K562 (cell line): ENCODE measurements at regions not wholly inside any gene's neighbourhood (a gene's known extent, or its start where the extent isn't known, plus 50 kb on each side); places are given as distances from the start of the nearest gene placed in this dataset.
"Not testable (repeated sequence)": the region's sequence is repeated elsewhere in the genome, so short reads cannot be mapped to it uniquely, and the experiment has no call there.

Source experiments
- ATAC-seq: fragments of 200-7000 bp; cut with Tn5 transposase; 3 replicates; pipeline ENCODE4 v1.9.1; 2020; ENCODE audit warnings: moderate library complexity
- BruUV-seq: library from RNA; stranded (reverse); fragments of 400-500 nt; replicated peaks from 2 replicates; lab custom pipeline; 2021; lab: Mats Ljungman, UMichigan
- CTCF ChIA-PET: fragments of 300-600 bp; formaldehyde crosslinking; extraction: SDS; loops from one replicate; lab custom pipeline; 2021; ENCODE audit warnings: low intra/inter-chr PET ratio; lab: Yijun Ruan, JAX
- POLR2A ChIA-PET: fragments of 300-600, 350-650 bp; sonication (Branson Sonifier 250); formaldehyde crosslinking; extraction: SDS; loops from one replicate; lab custom pipeline; 2021; ENCODE audit warnings: antibody characterized with exemption, inconsistent platforms; lab: Yijun Ruan, JAX
- DNase-seq, 4 experiments: peaks; one replicate each; pipeline versions ENCODE4 v3.0.0 to v3.0.0-alpha.2; 2011 to 2018; ENCODE audit warnings: low spot score in 3 of 4, mixed read lengths in 3 of 4; ENCODE audit errors: extremely low read depth in 1 of 4
- FAIRE-seq: peaks from 2 replicates; lab custom pipeline; 2011; peaks lifted over from hg19 to GRCh38; lab: Jason Lieb, UNC
- H2AFZ ChIP-seq: 2 replicates; pipeline ENCODE4 v1.6.0; 2011; ENCODE audit warnings: low read depth, low read length, control low read depth, inconsistent platforms
- H3K27ac ChIP-seq: fragments of 200-600 bp; 3 replicates; pipeline ENCODE4 v1.8.0; 2011; ENCODE audit warnings: low read depth, mild to moderate bottlenecking, control low read depth, inconsistent platforms, low read length, moderate library complexity, mixed read lengths; ENCODE audit errors: extremely low read depth
- H3K27me3 ChIP-seq, 2 experiments: fragments of 300-600 bp in 1 of 2; 2 replicates in 1 of 2; 3 replicates in 1 of 2; pipeline versions ENCODE4 v1.6.0 to v1.8.0; 2011; ENCODE audit warnings: inconsistent platforms in 2 of 2, low read length in 2 of 2, mild to moderate bottlenecking in 1 of 2, mixed read lengths in 1 of 2, moderate library complexity in 1 of 2; ENCODE audit not compliant: control insufficient read depth in 2 of 2, insufficient read depth in 2 of 2
- H3K36me3 ChIP-seq: fragments of 300-600 bp; 3 replicates; pipeline ENCODE4 v1.8.0; 2011; ENCODE audit warnings: mild to moderate bottlenecking, low read length, inconsistent platforms; ENCODE audit not compliant: control insufficient read depth, insufficient read depth
- H3K4me1 ChIP-seq, 2 experiments: fragments of 200-600 bp in 1 of 2; replicated peaks in 1 of 2; 2 replicates in 1 of 2; 3 replicates in 1 of 2; pipeline versions ENCODE4 v1.5.1 to v1.8.0; 2011; ENCODE audit warnings: inconsistent platforms in 2 of 2, low read length in 2 of 2, mild to moderate bottlenecking in 1 of 2, mixed read lengths in 1 of 2, moderate library complexity in 1 of 2; ENCODE audit not compliant: control insufficient read depth in 2 of 2, insufficient read depth in 2 of 2
- H3K4me2 ChIP-seq: 2 replicates; pipeline ENCODE4 v1.6.1; 2011; ENCODE audit warnings: low read length, control low read depth, inconsistent platforms, mixed read lengths; ENCODE audit not compliant: insufficient read depth
- H3K4me3 ChIP-seq: fragments of 200-600 bp; sonication (generic), shearing (Covaris generic); 2 replicates; pipeline ENCODE4 v1.5.1; 2016; ENCODE audit warnings: control low read depth, inconsistent platforms
- H3K79me2 ChIP-seq: fragments of 200-600 bp; 3 replicates; pipeline ENCODE4 v1.8.0; 2011; ENCODE audit warnings: low read length, inconsistent platforms; ENCODE audit not compliant: control insufficient read depth, insufficient read depth
- H3K9ac ChIP-seq, 2 experiments: 2 replicates each; pipeline versions ENCODE4 v1.6.0 to v1.6.1; 2011; ENCODE audit warnings: low read depth in 2 of 2, low read length in 2 of 2, control low read depth in 1 of 2, inconsistent platforms in 1 of 2, mild to moderate bottlenecking in 1 of 2, mixed read lengths in 1 of 2; ENCODE audit not compliant: insufficient read depth in 1 of 2
- H3K9me1 ChIP-seq: one replicate; pipeline ENCODE4 v1.6.0; 2011; ENCODE audit warnings: inconsistent platforms, mild to moderate bottlenecking, low read length, moderate library complexity; ENCODE audit not compliant: control insufficient read depth, insufficient read depth
- H3K9me3 ChIP-seq: replicated peaks from 2 replicates; pipeline ENCODE4 v1.5.1; 2011; ENCODE audit warnings: low read depth, low read length, inconsistent platforms; ENCODE audit not compliant: control insufficient read depth, insufficient read depth
- H4K20me1 ChIP-seq: replicated peaks from 2 replicates; pipeline ENCODE4 v1.6.1; 2011; ENCODE audit warnings: low read length, inconsistent platforms, mixed read lengths; ENCODE audit not compliant: control insufficient read depth, insufficient read depth
- AFF1 ChIP-seq, 2 experiments: fragments of 450-650 bp; IDR thresholded peaks; 2 replicates each; pipeline ENCODE4 v1.6.1; 2018; ENCODE audit warnings: mild to moderate bottlenecking in 2 of 2, low read depth in 1 of 2; ENCODE audit not compliant: partially characterized antibody in 2 of 2
- BHLHE40 ChIP-seq: IDR thresholded peaks from 2 replicates; pipeline ENCODE4 v1.6.1; 2011; ENCODE audit warnings: low read length, improper control_type of control experiment
- ETV1 ChIP-seq: fragments of 450-650 bp; conservative IDR thresholded peaks from 2 replicates; pipeline ENCODE4 v1.6.1; 2016; ENCODE audit warnings: missing genetic modification characterization, control low read depth, low read depth, missing compliant biosample characterization
- GTF2A2 ChIP-seq: IDR thresholded peaks from 2 replicates; pipeline ENCODE4 v1.6.1; 2016; ENCODE audit warnings: mild to moderate bottlenecking, missing genetic modification characterization, missing compliant biosample characterization
- PHB2 ChIP-seq: fragments of 450-650 bp; IDR thresholded peaks from 2 replicates; pipeline ENCODE4 v1.6.1; 2017; ENCODE audit warnings: low read depth
- ZFP1 ChIP-seq: fragments of 450-650 bp; formaldehyde crosslinking; IDR thresholded peaks from 2 replicates; pipeline ENCODE4 v1.4.0; 2020; ENCODE audit warnings: mild to moderate bottlenecking, mixed read lengths
- ZNF408 ChIP-seq: fragments of 250-450 bp; sonication (Bioruptor Pico); IDR thresholded peaks from 2 replicates; pipeline ENCODE4 v1.4.0; 2020; ENCODE audit warnings: low read depth, mild to moderate bottlenecking, moderate library complexity
- WGBS: fragments of 100-300 bp; shearing (Covaris generic); methylation state at CpG from one replicate; pipeline ENCODE4 v1.1.6; 2016; ENCODE audit warnings: low coverage, mixed read lengths; ENCODE audit not compliant: insufficient coverage; ENCODE audit errors: missing lambda C conversion rate; 5-methylcytosine and 5-hydroxymethylcytosine counted together
- in situ Hi-C: fragments of 300-500 bp; cut with MboI; formaldehyde crosslinking; loops from 4 replicates; pipeline ENCODE4 v1.15.0; 2018; ENCODE audit warnings: inconsistent platforms, mixed read lengths
- intact Hi-C: fragments of 100-400 bp; cut with micrococcal nuclease; formaldehyde crosslinking; loops from 2 replicates; pipeline ENCODE4 v1.14.2; 2022

GRCh38 chr22:33139937-33140336 is 81.8 kb upstream of the SYN3 start:
- POLR2A ChIA-PET = no interaction called here
- no TSS peak for BruUV-seq
- Histone ChIP-seq H3K27ac (no peak overlapping the region), H4K20me1 (no peaks in the 10 kb centered on the region), H3K9me3 (no peaks in the 10 kb centered on the region), H3K9ac (no peak overlapping the region), H3K4me3 (no peak overlapping the region), H3K4me1 (no peaks in the 10 kb centered on the region), H3K36me3 (no peaks in the 10 kb centered on the region), H3K4me2 (no peak overlapping the region), H3K79me2 (no peaks in the 10 kb centered on the region), H3K27me3 (no peaks in the 10 kb centered on the region), H3K9me1 (no peaks in the 10 kb centered on the region), H2AFZ (no peak overlapping the region)
- CTCF ChIA-PET = no interaction called here
- DNase-seq = no peak
- ATAC-seq = no peak
- FAIRE-seq = no peak
- in situ Hi-C loops (no loop called here), intact Hi-C loops (no loop called here)
- no peak for TF ChIP-seq GTF2A2 (tag)
- no peak for TF ChIP-seq PHB2
- TF ChIP-seq ETV1 (tag) = no peak
- TF ChIP-seq BHLHE40 = no peak
- no peak for TF ChIP-seq AFF1 (IDR thresholded peaks at IDR 0.05; ENCODE audit: low read depth in 1 of 2, partially characterized antibody in 2 of 2)
- no peak for TF ChIP-seq ZNF408 (CRISPR knock-in tag)
- TF ChIP-seq ZFP1 (CRISPR knock-in tag) = no peak

- H3K36me3 ChIP-seq, H2AFZ ChIP-seq, H4K20me1 ChIP-seq, H3K27ac ChIP-seq, CTCF ChIA-PET, DNase-seq, intact Hi-C loops, H3K4me3 ChIP-seq, BruUV-seq, FAIRE-seq, POLR2A ChIA-PET, H3K9ac ChIP-seq, H3K4me2 ChIP-seq, H3K9me3 ChIP-seq, ATAC-seq, H3K79me2 ChIP-seq, H3K4me1 ChIP-seq, in situ Hi-C loops, H3K27me3 ChIP-seq, H3K9me1 ChIP-seq: not testable (repeated sequence)
- 0% methylated on average over 5 of the region's 5 CpGs for WGBS
These were observed 80.2 kb upstream of the SYN3 start for GRCh38 chr22:33138333-33138732.
